Peyer's patch (tissue), 4 donors: ENCODE measurements at regions not wholly inside any gene's neighbourhood (a gene's known extent, or its start where the extent isn't known, plus 50 kb on each side); places are given as distances from the start of the nearest gene placed in this dataset.
A peak's percentile ranks its signal among the peaks of the same experiment; 100 is the strongest.

ENCODE experiments used
- DNase-seq, 3 donors: peaks; one replicate each; pipeline ENCODE4 v3.0.0-alpha.2; 2017 to 2019
- H3K27ac ChIP-seq, 4 donors: fragments of 200-600 bp; sonication (generic); one replicate each; pipeline ENCODE4 v1.5.1; 2016 to 2019
- H3K27me3 ChIP-seq, 2 donors: fragments of 200-600 bp; sonication (generic); one replicate each; pipeline ENCODE4 v1.5.1; 2019
- H3K36me3 ChIP-seq, 3 donors: fragments of 200-600 bp; sonication (generic); one replicate each; pipeline ENCODE4 v1.5.1; 2016 to 2019
- H3K4me1 ChIP-seq, 4 donors: fragments of 200-600 bp; sonication (generic); one replicate each; pipeline ENCODE4 v1.5.1; 2016 to 2019
- H3K4me3 ChIP-seq, 4 donors: fragments of 200-600 bp; sonication (generic); 1 replicate in 3 of 4; 2 replicates in 1 of 4; pipeline ENCODE4 v1.5.1; 2016 to 2019; ENCODE audit warnings: mild to moderate bottlenecking in 1 of 4
- H3K9me3 ChIP-seq, 4 donors: fragments of 200-600 bp; sonication (generic); one replicate each; pipeline ENCODE4 v1.5.1; 2016 to 2019; ENCODE audit warnings: mild to moderate bottlenecking in 1 of 4
- CTCF ChIP-seq, 6 experiments: fragments of 450-650 bp in 4 of 6; fragments of 200-600 bp in 2 of 6; sonication (generic) in 1 of 6; IDR thresholded peaks; one replicate each; pipeline ENCODE4 v1.5.1; 2017 to 2019; ENCODE audit warnings: antibody characterized with exemption in 6 of 6, mild to moderate bottlenecking in 3 of 6, moderate library complexity in 1 of 6
- POLR2A ChIP-seq, 2 donors: fragments of 450-650 bp; IDR thresholded peaks; one replicate each; pipeline ENCODE4 v1.5.1; 2017; ENCODE audit warnings: antibody characterized with exemption in 2 of 2, mild to moderate bottlenecking in 2 of 2, moderate library complexity in 2 of 2

GRCh38 chr2:241929551-241930490, 60.3 kb downstream of the RTP5 start:
- no peaks in the 10 kb centered on the region for H3K36me3 ChIP-seq
- no peaks in the 10 kb centered on the region for H3K9me3 ChIP-seq
- no peak for DNase-seq
- no peaks in the 10 kb centered on the region for H3K4me1 ChIP-seq
- no peak overlapping the region for H3K4me3 ChIP-seq
- no peaks in the 10 kb centered on the region for H3K27me3 ChIP-seq
- H3K27ac ChIP-seq, result no peak overlapping the region
- no peak for TF ChIP-seq CTCF (IDR thresholded peaks at IDR 0.05)
- TF ChIP-seq POLR2A (IDR thresholded peaks at IDR 0.05), result no peak

- no peak for TF ChIP-seq POLR2A (IDR thresholded peaks at IDR 0.05)
- no peak for TF ChIP-seq CTCF (IDR thresholded peaks at IDR 0.05)
- Histone ChIP-seq H3K27me3 (no peaks in the 10 kb centered on the region), H3K27ac (no peak overlapping the region), H3K36me3 (no peaks in the 10 kb centered on the region), H3K4me1 (no peaks in the 10 kb centered on the region), H3K4me3 (no peak overlapping the region), H3K9me3 (no peaks in the 10 kb centered on the region)
- DNase-seq, result peak in 1 of 3 donors; percentile 37
These were observed 61.8 kb downstream of the RTP5 start for GRCh38 chr2:241931084-241931975.

GRCh38 chr2:241931976-241932898, 62.7 kb downstream of the RTP5 start:
- TF ChIP-seq POLR2A (IDR thresholded peaks at IDR 0.05) (no peak), CTCF (IDR thresholded peaks at IDR 0.05) (no peak)
- Histone ChIP-seq H3K27ac (peak overlapping the region in 2 of 4 donors; percentile 10 to 16), H3K4me1 (no peaks in the 10 kb centered on the region), H3K4me3 (no peak overlapping the region), H3K9me3 (no peaks in the 10 kb centered on the region), H3K27me3 (no peaks in the 10 kb centered on the region), H3K36me3 (no peaks in the 10 kb centered on the region)
- DNase-seq, result no peak

GRCh38 chr2:241932899-241933178, 63.3 kb downstream of the RTP5 start:
- TF ChIP-seq POLR2A (IDR thresholded peaks at IDR 0.05) (no peak), CTCF (IDR thresholded peaks at IDR 0.05) (no peak)
- Histone ChIP-seq H3K4me3 (no peak overlapping the region), H3K36me3 (no peaks in the 10 kb centered on the region), H3K9me3 (no peaks in the 10 kb centered on the region), H3K27ac (peak overlapping the region in 2 of 4 donors; percentile 10 to 16), H3K4me1 (no peaks in the 10 kb centered on the region), H3K27me3 (no peaks in the 10 kb centered on the region)
- DNase-seq, result no peak
